Fibroblast of pulmonary artery (primary cell): ENCODE measurements at regions not wholly inside any gene's neighbourhood (a gene's known extent, or its start where the extent isn't known, plus 50 kb on each side); places are given as distances from the start of the nearest gene placed in this dataset.

ENCODE experiments used
- DNase-seq: peaks from one replicate; pipeline ENCODE4 v3.0.0-alpha.2; 2010; ENCODE audit warnings: low read depth
- H3K4me3 ChIP-seq: replicated peaks from 2 replicates; pipeline ENCODE4 v1.5.1; 2011; ENCODE audit warnings: low read depth, mild to moderate bottlenecking, control low read depth, low read length, moderate library complexity
- CTCF ChIP-seq: IDR thresholded peaks from 2 replicates; pipeline ENCODE4 v1.5.1; 2011; ENCODE audit warnings: mild to moderate bottlenecking, control low read depth, low read length, inconsistent platforms; ENCODE audit errors: missing control alignments

GRCh38 chr2:134785659-134786430, 52.6 kb upstream of the ACMSD start:
- TF ChIP-seq CTCF, result no peak
- H3K4me3 ChIP-seq, result no peak overlapping the region
- DNase-seq, result peak; percentile 4

- DNase-seq, result no peak
- no peak overlapping the region for H3K4me3 ChIP-seq
- TF ChIP-seq CTCF, result no peak
Observed at GRCh38 chr2:134788417-134788816, 50.0 kb upstream of the ACMSD start.
